ENCODE measurements at regions not wholly inside any gene's neighbourhood (a gene's known extent, or its start where the extent isn't known, plus 50 kb on each side); places are given as distances from the start of the nearest gene placed in this dataset.

DNA sequence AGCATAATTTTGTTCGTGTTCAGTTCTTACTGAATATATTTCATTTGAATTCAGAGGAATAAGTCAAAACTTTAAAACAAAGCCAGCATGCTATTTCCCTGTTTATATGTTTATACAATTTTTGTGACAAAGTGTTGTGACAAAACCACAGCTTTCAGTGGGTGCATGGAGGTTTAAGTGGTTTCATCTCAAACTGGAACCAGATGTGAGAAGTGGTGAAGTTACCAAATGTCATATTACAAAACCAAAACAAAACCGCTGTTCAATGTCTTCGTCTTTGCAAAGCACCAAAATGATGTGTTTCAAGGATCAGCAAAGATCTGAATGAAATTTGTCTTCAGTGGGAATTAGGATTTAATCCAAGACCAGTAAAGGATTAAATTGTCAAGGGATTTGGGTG is 59.3 kb upstream of the OSTN start:
- TF ChIP-seq, protein P1, sequence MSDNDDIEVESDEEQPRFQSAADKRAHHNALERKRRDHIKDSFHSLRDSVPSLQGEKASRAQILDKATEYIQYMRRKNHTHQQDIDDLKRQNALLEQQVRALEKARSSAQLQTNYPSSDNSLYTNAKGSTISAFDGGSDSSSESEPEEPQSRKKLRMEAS (IDR thresholded peaks at IDR 0.05), result no peak
- no peak for TF ChIP-seq TAF1 (conservative IDR thresholded peaks at IDR 0.05)
- TF ChIP-seq, protein P2, sequence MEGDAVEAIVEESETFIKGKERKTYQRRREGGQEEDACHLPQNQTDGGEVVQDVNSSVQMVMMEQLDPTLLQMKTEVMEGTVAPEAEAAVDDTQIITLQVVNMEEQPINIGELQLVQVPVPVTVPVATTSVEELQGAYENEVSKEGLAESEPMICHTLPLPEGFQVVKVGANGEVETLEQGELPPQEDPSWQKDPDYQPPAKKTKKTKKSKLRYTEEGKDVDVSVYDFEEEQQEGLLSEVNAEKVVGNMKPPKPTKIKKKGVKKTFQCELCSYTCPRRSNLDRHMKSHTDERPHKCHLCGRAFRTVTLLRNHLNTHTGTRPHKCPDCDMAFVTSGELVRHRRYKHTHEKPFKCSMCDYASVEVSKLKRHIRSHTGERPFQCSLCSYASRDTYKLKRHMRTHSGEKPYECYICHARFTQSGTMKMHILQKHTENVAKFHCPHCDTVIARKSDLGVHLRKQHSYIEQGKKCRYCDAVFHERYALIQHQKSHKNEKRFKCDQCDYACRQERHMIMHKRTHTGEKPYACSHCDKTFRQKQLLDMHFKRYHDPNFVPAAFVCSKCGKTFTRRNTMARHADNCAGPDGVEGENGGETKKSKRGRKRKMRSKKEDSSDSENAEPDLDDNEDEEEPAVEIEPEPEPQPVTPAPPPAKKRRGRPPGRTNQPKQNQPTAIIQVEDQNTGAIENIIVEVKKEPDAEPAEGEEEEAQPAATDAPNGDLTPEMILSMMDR (IDR thresholded peaks at IDR 0.05; ENCODE audit: low read depth, low read length, missing input control), result no peak
- TF ChIP-seq, protein P3, sequence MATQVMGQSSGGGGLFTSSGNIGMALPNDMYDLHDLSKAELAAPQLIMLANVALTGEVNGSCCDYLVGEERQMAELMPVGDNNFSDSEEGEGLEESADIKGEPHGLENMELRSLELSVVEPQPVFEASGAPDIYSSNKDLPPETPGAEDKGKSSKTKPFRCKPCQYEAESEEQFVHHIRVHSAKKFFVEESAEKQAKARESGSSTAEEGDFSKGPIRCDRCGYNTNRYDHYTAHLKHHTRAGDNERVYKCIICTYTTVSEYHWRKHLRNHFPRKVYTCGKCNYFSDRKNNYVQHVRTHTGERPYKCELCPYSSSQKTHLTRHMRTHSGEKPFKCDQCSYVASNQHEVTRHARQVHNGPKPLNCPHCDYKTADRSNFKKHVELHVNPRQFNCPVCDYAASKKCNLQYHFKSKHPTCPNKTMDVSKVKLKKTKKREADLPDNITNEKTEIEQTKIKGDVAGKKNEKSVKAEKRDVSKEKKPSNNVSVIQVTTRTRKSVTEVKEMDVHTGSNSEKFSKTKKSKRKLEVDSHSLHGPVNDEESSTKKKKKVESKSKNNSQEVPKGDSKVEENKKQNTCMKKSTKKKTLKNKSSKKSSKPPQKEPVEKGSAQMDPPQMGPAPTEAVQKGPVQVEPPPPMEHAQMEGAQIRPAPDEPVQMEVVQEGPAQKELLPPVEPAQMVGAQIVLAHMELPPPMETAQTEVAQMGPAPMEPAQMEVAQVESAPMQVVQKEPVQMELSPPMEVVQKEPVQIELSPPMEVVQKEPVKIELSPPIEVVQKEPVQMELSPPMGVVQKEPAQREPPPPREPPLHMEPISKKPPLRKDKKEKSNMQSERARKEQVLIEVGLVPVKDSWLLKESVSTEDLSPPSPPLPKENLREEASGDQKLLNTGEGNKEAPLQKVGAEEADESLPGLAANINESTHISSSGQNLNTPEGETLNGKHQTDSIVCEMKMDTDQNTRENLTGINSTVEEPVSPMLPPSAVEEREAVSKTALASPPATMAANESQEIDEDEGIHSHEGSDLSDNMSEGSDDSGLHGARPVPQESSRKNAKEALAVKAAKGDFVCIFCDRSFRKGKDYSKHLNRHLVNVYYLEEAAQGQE (IDR thresholded peaks at IDR 0.05), result no peak
- no peak for TF ChIP-seq YY1 (IDR thresholded peaks at IDR 0.05)
- no peak for TF ChIP-seq GABPA (IDR thresholded peaks at IDR 0.05 in 1 of 2, conservative IDR thresholded peaks at IDR 0.05 in 1 of 2)
- TF ChIP-seq HNF4G (IDR thresholded peaks at IDR 0.05), result no peak
- no peak for TF ChIP-seq HNF4A (conservative IDR thresholded peaks at IDR 0.05)
- no peak for TF ChIP-seq SP1 (IDR thresholded peaks at IDR 0.05)
- TF ChIP-seq, protein P4, sequence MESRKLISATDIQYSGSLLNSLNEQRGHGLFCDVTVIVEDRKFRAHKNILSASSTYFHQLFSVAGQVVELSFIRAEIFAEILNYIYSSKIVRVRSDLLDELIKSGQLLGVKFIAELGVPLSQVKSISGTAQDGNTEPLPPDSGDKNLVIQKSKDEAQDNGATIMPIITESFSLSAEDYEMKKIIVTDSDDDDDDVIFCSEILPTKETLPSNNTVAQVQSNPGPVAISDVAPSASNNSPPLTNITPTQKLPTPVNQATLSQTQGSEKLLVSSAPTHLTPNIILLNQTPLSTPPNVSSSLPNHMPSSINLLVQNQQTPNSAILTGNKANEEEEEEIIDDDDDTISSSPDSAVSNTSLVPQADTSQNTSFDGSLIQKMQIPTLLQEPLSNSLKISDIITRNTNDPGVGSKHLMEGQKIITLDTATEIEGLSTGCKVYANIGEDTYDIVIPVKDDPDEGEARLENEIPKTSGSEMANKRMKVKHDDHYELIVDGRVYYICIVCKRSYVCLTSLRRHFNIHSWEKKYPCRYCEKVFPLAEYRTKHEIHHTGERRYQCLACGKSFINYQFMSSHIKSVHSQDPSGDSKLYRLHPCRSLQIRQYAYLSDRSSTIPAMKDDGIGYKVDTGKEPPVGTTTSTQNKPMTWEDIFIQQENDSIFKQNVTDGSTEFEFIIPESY (IDR thresholded peaks at IDR 0.05), result no peak
- no peak for TF ChIP-seq NR2F2 (IDR thresholded peaks at IDR 0.05)
- TF ChIP-seq, protein P5, sequence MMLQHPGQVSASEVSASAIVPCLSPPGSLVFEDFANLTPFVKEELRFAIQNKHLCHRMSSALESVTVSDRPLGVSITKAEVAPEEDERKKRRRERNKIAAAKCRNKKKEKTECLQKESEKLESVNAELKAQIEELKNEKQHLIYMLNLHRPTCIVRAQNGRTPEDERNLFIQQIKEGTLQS (IDR thresholded peaks at IDR 0.05), result no peak
